ELR (cell line): ENCODE measurements at regions not wholly inside any gene's neighbourhood (a gene's known extent, or its start where the extent isn't known, plus 50 kb on each side); places are given as distances from the start of the nearest gene placed in this dataset.
"Not testable (repeated sequence)": the region's sequence is repeated elsewhere in the genome, so short reads cannot be mapped to it uniquely, and the experiment has no call there.

Source experiments
- DNase-seq: peaks from one replicate; pipeline ENCODE4 v3.0.0-alpha.2; 2015; ENCODE audit warnings: low read depth

DNA sequence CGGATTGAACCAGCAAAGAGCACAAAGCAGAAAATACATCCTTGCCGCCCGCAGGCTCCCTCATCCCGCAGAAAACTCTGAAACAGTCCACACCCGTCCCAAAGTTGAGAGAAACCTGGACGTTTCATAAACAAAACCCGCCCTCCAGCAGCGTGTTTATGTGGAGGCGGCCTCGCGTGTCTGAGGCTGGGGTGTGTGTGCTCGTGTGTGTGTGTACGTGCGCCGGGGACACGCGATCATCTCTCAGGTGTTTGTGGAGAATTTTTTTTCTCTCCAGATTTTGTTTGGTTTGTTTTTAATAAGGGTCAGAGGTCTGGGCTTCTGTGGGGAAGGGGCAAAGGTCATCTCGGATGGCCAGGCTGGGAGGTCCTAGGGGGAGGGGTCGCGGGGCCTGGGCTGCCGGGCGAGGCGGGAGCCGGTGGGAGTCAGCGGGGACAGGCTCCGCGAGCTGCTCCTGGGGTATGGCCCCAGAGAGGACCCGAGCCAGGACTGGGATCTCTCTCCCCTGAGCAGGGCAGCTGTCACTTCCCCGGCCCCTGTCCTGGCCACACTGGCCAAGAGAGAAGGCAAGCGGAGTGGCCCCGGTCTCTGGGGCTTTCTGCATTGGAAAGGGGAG, 206.4 kb downstream of the C9orf50 start:
- DNase-seq, result peak; percentile 48

- peak; percentile 98 for DNase-seq
Observed at GRCh38 chr9:129413537-129414376, 207.1 kb downstream of the C9orf50 start.

- peak; percentile 84 for DNase-seq
Observed at GRCh38 chr9:129412814-129413536, 207.9 kb downstream of the C9orf50 start.

GRCh38 chr9:129412176-129412813, 208.6 kb downstream of the C9orf50 start:
- not testable (repeated sequence) for DNase-seq

GRCh38 chr9:129411501-129412175, 209.3 kb downstream of the C9orf50 start:
- no peak for DNase-seq

DNA sequence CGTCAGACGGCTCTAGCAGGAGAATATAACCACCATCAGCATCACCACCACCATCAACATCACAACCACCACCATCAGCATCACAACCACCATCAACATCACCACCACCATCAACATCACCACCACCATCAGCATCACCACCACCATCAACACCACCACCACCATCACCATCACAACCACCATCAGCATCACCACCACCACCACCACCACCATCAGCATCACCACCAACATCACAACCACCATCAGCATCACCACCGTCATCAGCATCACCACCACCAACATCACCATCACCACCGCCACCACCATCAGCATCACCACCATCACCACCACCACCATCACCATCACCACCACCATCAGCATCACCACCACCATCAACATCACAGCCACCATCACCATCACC, 210.7 kb downstream of the C9orf50 start:
- DNase-seq, result no peak

DNA sequence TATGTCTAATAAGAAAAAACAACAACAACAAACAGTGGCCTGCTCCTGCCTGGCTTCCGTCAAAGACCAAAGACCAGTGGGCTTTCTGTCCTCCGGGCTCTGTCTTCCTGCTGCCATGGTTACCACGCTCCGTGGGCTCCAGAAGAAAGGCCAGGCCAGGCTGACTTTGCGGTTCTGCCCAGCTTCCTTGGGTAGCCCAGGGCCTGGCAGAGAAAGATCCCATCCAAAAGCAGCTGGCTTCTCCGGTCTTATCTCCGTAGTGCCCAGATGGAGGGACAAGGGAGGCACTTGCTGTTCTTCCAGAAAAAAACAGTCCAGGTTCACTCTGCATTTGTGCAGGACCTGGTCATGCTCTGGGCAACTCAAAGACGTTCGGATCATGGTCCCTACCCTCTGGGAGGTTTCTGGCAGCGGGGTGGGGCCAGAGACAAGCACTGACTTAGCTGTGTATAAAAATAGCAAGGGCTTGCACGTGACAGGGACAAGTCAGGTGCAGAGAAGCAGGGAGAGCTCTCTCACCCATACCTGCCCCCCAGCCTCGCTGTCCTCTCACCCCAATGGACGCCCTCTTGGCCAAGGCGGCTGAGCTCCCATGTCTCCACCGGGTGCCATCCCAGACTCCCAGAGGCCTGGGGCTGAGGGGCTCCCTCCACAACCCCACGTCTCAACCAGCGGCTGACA, 212.2 kb downstream of the C9orf50 start:
- no peak for DNase-seq

DNA sequence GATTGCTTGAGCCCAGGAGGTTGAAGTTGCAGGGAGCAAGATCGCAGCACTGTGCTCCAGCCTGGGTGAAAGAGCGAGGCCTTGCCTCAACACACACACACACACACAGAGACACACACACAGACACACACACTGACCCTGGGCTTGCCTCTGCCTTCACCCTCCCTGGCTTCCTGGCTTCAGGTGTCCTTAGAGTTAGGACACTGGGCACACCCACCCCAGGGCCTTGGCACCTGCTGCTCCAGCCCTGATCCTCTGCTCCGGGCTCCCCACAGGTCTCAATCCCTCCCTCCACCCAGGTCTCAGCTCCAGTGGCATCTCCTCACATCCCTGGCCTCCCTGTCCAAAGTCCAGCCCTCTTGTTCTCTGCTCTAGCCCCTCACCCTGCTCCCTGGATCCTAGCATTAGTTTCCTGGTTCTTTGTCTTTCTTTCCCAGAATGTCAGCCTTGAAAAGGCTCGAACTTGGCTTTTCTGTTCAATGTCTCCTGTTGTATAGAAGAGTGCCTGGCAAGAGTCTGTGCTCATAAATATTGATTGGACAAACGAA, 212.9 kb downstream of the C9orf50 start:
- no peak for DNase-seq

GRCh38 chr9:129406278-129407225, 214.3 kb downstream of the C9orf50 start:
- DNase-seq, result no peak

- no peak for DNase-seq
Observed at GRCh38 chr9:129405827-129406213, 215.1 kb downstream of the C9orf50 start.

- DNase-seq, result peak; percentile 45
Observed at GRCh38 chr9:129405089-129405826, 215.6 kb downstream of the C9orf50 start.

- DNase-seq, result no peak
Observed at GRCh38 chr9:129404621-129405020, 216.3 kb downstream of the C9orf50 start.

DNA sequence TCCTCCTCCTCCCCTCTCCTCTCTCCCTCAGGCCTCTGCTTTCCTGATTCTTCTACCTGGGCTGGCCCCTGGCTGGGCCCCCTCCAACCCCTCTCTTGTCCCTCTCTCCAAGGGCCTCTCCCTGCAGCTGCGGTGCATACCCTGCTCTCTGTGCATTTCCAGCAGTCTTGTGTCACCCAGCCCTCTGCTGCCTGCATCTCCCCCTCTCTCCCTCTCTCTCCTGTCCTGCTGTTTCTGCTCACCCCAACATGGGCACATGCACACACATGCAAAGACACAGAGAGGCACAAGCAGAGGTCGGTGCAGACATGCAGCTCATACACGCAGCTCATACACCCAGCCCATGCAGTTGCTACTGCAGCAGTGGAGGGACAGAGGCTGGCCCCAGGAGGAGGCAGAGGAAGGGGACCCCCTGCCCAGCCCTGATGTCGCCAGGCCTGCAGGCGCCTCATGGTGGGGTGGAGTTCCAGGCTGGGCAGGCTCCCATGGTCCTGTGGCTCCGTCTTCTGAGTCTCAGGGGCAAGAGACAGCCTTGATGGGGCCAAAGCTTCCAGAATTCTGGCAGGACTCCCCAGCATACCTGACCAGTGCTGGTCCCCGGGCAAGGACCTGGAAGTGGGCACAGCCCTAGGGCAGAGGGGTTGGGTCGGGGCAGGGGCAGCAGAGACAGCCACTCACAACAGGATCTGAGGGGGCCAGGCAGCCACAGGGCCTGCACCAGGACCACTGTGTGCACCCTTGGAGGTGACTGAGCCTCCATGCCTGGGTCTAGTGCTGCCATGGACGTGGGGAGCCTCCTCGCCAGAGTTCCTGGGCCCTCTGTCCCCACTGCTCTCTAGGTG, 216.9 kb downstream of the C9orf50 start:
- no peak for DNase-seq

GRCh38 chr9:129402931-129403778, 217.7 kb downstream of the C9orf50 start:
- no peak for DNase-seq

DNA sequence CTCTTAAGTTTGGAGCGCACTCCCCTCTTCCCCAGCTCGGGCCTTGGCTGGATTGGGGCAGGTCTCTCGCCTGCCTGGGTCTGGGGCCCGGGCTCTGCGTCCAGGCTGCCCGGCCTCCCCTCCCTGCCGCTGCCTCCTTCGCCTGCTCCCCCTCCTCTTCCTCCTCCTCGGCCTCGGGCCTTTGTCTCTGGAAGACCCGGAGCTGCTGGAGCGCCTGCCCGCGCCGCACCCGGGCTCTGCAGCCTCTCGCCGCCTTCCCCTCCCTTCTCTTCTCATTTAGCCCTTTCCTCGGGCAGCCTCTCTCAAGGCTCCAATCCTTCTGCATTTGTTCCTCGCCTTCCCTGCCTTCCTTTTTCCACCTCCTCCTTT, 218.5 kb downstream of the C9orf50 start:
- DNase-seq, result no peak

GRCh38 chr9:129401623-129402370, 219.1 kb downstream of the C9orf50 start:
- DNase-seq, result no peak
